NCI-H748 (cell line): ENCODE measurements at regions not wholly inside any gene's neighbourhood (a gene's known extent, or its start where the extent isn't known, plus 50 kb on each side); places are given as distances from the start of the nearest gene placed in this dataset.
"Not testable (repeated sequence)": the region's sequence is repeated elsewhere in the genome, so short reads cannot be mapped to it uniquely, and the experiment has no call there.

ENCODE experiments used
- DNase-seq: peaks from one replicate; lab custom pipeline; 2025; ENCODE audit not compliant: unreplicated experiment; lab: John Stamatoyannopoulos, UW

- DNase-seq = not testable (repeated sequence)
Measured at GRCh38 chrX:144188489-144188888, 304.6 kb downstream of the UBE2NL start.

- DNase-seq = not testable (repeated sequence)
Measured at GRCh38 chrX:144197057-144197456, 313.2 kb downstream of the UBE2NL start.

- DNase-seq = not testable (repeated sequence)
Measured at GRCh38 chrX:144202726-144203125, 318.9 kb downstream of the UBE2NL start.

GRCh38 chrX:144208360-144209024, 324.6 kb downstream of the UBE2NL start:
- not testable (repeated sequence) for DNase-seq

- no peak for DNase-seq
Measured at GRCh38 chrX:144214651-144215050, 330.8 kb downstream of the UBE2NL start.

GRCh38 chrX:144219035-144219434, 335.2 kb downstream of the UBE2NL start:
- DNase-seq = peak; percentile 38

- not testable (repeated sequence) for DNase-seq
Measured at GRCh38 chrX:144231116-144231785, 347.4 kb downstream of the UBE2NL start.

GRCh38 chrX:144253356-144253755, 369.5 kb downstream of the UBE2NL start:
- DNase-seq = no peak

GRCh38 chrX:144259054-144259453, 375.2 kb downstream of the UBE2NL start:
- no peak for DNase-seq

GRCh38 chrX:144265641-144266040, 381.8 kb downstream of the UBE2NL start:
- no peak for DNase-seq

- peak; percentile 93 for DNase-seq
Measured at GRCh38 chrX:144275367-144275766, 391.5 kb downstream of the UBE2NL start.

GRCh38 chrX:144275843-144276242, 392.0 kb downstream of the UBE2NL start:
- no peak for DNase-seq

GRCh38 chrX:144293229-144293628, 409.4 kb downstream of the UBE2NL start:
- no peak for DNase-seq

- DNase-seq = no peak
Measured at GRCh38 chrX:144295921-144296320, 412.1 kb downstream of the UBE2NL start.

GRCh38 chrX:144297221-144297620, 413.4 kb downstream of the UBE2NL start:
- no peak for DNase-seq

GRCh38 chrX:144327495-144327894, 443.6 kb downstream of the UBE2NL start:
- DNase-seq = no peak

- DNase-seq = no peak
Measured at GRCh38 chrX:144333429-144333828, 449.6 kb downstream of the UBE2NL start.

- peak; percentile 16 for DNase-seq
Measured at GRCh38 chrX:144334577-144334976, 450.7 kb downstream of the UBE2NL start.

- DNase-seq = peak; percentile 17
Measured at GRCh38 chrX:144335402-144335801, 451.5 kb downstream of the UBE2NL start.

GRCh38 chrX:144379156-144379555, 495.3 kb downstream of the UBE2NL start:
- peak; percentile 42 for DNase-seq

- no peak for DNase-seq
Measured at GRCh38 chrX:144388738-144389137, 504.9 kb downstream of the UBE2NL start.
